CD4-positive, alpha-beta memory T cell (primary cell): ENCODE measurements at regions not wholly inside any gene's neighbourhood (a gene's known extent, or its start where the extent isn't known, plus 50 kb on each side); places are given as distances from the start of the nearest gene placed in this dataset.

Experiments used
- CTCF ChIA-PET: fragments of 350-600 bp; sonication (Branson Sonifier 250); formaldehyde crosslinking; loops from one replicate; lab custom pipeline; 2021; ENCODE audit warnings: inconsistent platforms; ENCODE audit not compliant: partially characterized antibody; lab: Charles Lee
- POLR2A ChIA-PET: fragments of 350-600 bp; sonication (Branson Sonifier 250); formaldehyde crosslinking; loops from one replicate; lab custom pipeline; 2021; ENCODE audit not compliant: partially characterized antibody; lab: Charles Lee
- DNase-seq, 5 donors: peaks; one replicate each; pipeline versions ENCODE4 v3.0.0 to v3.0.0-alpha.2; 2020 to 2022; ENCODE audit warnings: mixed read lengths in 1 of 5
- H3K27ac ChIP-seq: one replicate; pipeline ENCODE4 v1.7.0; 2013; ENCODE audit warnings: low read depth, low read length
- H3K27me3 ChIP-seq: 2 replicates; pipeline ENCODE4 v1.7.0; 2013; ENCODE audit warnings: mild to moderate bottlenecking, low read length, moderate library complexity; ENCODE audit not compliant: insufficient read depth
- H3K36me3 ChIP-seq: 2 replicates; pipeline ENCODE4 v1.7.0; 2013; ENCODE audit warnings: mild to moderate bottlenecking, low read length, moderate library complexity; ENCODE audit not compliant: insufficient read depth
- H3K4me1 ChIP-seq: 2 replicates; pipeline ENCODE4 v1.7.0; 2013; ENCODE audit warnings: mild to moderate bottlenecking, low read length, moderate library complexity; ENCODE audit not compliant: insufficient read depth
- H3K4me3 ChIP-seq, 2 donors: one replicate each; pipeline ENCODE4 v1.7.0; 2013; ENCODE audit warnings: low read length in 2 of 2, mild to moderate bottlenecking in 1 of 2
- H3K9me3 ChIP-seq, 2 donors: one replicate each; pipeline ENCODE4 v1.7.0; 2013; ENCODE audit warnings: low read length in 2 of 2, control low read depth in 1 of 2; ENCODE audit not compliant: control insufficient read depth in 1 of 2
- H3K27ac Mint-ChIP-seq, 7 donors: one replicate each; pipeline ENCODE4 v1.8.0; 2020 to 2021; ENCODE audit warnings: mixed read lengths in 7 of 7, mild to moderate bottlenecking in 6 of 7, inconsistent platforms in 3 of 7, moderate library complexity in 3 of 7
- H3K27me3 Mint-ChIP-seq, 2 donors: one replicate each; pipeline ENCODE4 v1.8.0; 2020 to 2021; ENCODE audit warnings: mixed read lengths in 2 of 2
- H3K36me3 Mint-ChIP-seq, 2 donors: one replicate each; pipeline ENCODE4 v1.8.0; 2020 to 2021; ENCODE audit warnings: mixed read lengths in 2 of 2, inconsistent platforms in 1 of 2, mild to moderate bottlenecking in 1 of 2
- H3K4me1 Mint-ChIP-seq, 4 donors: one replicate each; pipeline ENCODE4 v1.8.0; 2020 to 2021; ENCODE audit warnings: mixed read lengths in 4 of 4, mild to moderate bottlenecking in 1 of 4
- H3K4me3 Mint-ChIP-seq, 8 donors: one replicate each; pipeline ENCODE4 v1.8.0; 2020 to 2021; ENCODE audit warnings: mixed read lengths in 8 of 8, mild to moderate bottlenecking in 7 of 8, moderate library complexity in 6 of 8, inconsistent platforms in 3 of 8
- H3K9me3 Mint-ChIP-seq, 8 donors: one replicate each; pipeline ENCODE4 v1.8.0; 2020 to 2021; ENCODE audit warnings: mixed read lengths in 8 of 8, mild to moderate bottlenecking in 5 of 8, inconsistent platforms in 3 of 8, moderate library complexity in 1 of 8
- intact Hi-C: fragments of 100-400 bp; cut with micrococcal nuclease; formaldehyde crosslinking; loops from one replicate; pipeline ENCODE4 v1.15.1; 2023

DNA sequence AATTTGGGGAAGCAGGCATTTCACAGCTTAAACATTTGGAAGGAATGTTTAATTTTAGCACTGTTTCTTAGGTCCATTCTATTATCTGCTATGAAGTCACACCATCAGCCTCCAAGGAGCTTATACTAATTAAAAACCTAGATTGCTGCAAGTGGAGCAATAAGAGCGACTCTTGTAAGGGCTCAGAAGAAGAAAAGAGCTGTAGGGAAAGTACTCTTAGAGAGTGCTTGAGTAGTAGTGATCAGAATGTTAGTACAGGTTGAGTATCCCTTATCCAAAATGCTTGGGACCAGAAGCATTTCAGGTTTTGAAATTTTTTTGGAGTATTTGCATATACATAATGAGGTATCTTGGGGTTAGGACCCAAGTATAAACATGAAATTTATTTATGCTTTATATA, 285.3 kb downstream of the UBE3D start:
- no peak overlapping the region for H3K27ac ChIP-seq
- Mint-ChIP-seq H3K27me3 (peaks cover 0 to 6% of the 10 kb centered on the region in 2 donors), H3K36me3 (no peaks in the 10 kb centered on the region), H3K9me3 (no peaks in the 10 kb centered on the region), H3K27ac (no peak overlapping the region), H3K4me3 (no peak overlapping the region), H3K4me1 (no peaks in the 10 kb centered on the region)
- H3K4me3 ChIP-seq, result no peak overlapping the region
- H3K4me1 ChIP-seq, result no peaks in the 10 kb centered on the region
- intact Hi-C loops, result no loop called here
- no peaks in the 10 kb centered on the region for H3K36me3 ChIP-seq
- H3K27me3 ChIP-seq, result no peaks in the 10 kb centered on the region
- no peak for DNase-seq
- no peaks in the 10 kb centered on the region for H3K9me3 ChIP-seq
- ChIA-PET CTCF (no interaction called here), POLR2A (no interaction called here)

DNA sequence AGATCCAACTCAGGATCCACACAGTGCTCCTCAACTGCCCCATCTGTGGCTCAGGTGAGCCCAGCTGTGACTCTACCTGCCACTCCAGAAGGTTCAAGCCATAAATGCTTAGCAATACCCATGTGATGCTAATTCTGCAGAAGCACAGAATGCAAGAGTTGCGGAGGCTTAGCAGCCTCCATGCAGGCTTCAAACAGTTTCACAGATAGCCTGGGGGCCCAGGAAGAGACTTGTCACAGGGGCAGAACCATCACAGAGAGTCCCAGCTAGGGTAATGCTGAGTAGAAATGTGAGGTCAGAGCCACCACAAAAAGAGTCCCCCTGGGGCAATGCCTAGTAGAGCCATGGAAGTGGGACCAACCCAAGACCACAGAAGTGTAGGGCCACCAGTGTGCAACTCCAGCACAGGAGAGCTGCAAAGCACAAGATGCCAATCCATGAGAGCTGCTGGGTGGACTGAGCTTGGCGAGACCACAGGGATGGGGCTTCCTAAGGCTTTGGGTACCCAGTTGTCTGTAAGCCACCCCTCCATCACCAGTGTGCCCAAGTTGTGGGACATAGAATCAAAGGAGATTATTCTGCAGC, 283.9 kb downstream of the UBE3D start:
- CTCF ChIA-PET, result no interaction called here
- Histone ChIP-seq H3K9me3 (no peaks in the 10 kb centered on the region), H3K4me3 (no peak overlapping the region), H3K27ac (no peak overlapping the region), H3K27me3 (no peaks in the 10 kb centered on the region), H3K4me1 (no peaks in the 10 kb centered on the region), H3K36me3 (no peaks in the 10 kb centered on the region)
- no peak for DNase-seq
- H3K9me3 Mint-ChIP-seq, result no peaks in the 10 kb centered on the region
- intact Hi-C loops, result no loop called here
- POLR2A ChIA-PET, result no interaction called here
- peaks cover 0 to 6% of the 10 kb centered on the region in 2 donors for H3K27me3 Mint-ChIP-seq
- H3K36me3 Mint-ChIP-seq, result no peaks in the 10 kb centered on the region
- H3K27ac Mint-ChIP-seq, result no peak overlapping the region
- H3K4me1 Mint-ChIP-seq, result no peaks in the 10 kb centered on the region
- H3K4me3 Mint-ChIP-seq, result no peak overlapping the region

- no peaks in the 10 kb centered on the region for H3K36me3 Mint-ChIP-seq
- Histone ChIP-seq H3K36me3 (no peaks in the 10 kb centered on the region), H3K27me3 (no peaks in the 10 kb centered on the region), H3K4me1 (no peaks in the 10 kb centered on the region), H3K9me3 (no peaks in the 10 kb centered on the region), H3K4me3 (no peak overlapping the region), H3K27ac (no peak overlapping the region)
- DNase-seq, result no peak
- no peaks in the 10 kb centered on the region for H3K4me1 Mint-ChIP-seq
- ChIA-PET POLR2A (no interaction called here), CTCF (no interaction called here)
- H3K27ac Mint-ChIP-seq, result no peak overlapping the region
- H3K27me3 Mint-ChIP-seq, result peaks cover 0 to 7% of the 10 kb centered on the region in 2 donors
- intact Hi-C loops, result no loop called here
- peaks cover 0 to 5% (median 0%) of the 10 kb centered on the region in 8 donors for H3K9me3 Mint-ChIP-seq
- no peak overlapping the region for H3K4me3 Mint-ChIP-seq
Observed at GRCh38 chr6:82783587-82784236, 281.9 kb downstream of the UBE3D start.

DNA sequence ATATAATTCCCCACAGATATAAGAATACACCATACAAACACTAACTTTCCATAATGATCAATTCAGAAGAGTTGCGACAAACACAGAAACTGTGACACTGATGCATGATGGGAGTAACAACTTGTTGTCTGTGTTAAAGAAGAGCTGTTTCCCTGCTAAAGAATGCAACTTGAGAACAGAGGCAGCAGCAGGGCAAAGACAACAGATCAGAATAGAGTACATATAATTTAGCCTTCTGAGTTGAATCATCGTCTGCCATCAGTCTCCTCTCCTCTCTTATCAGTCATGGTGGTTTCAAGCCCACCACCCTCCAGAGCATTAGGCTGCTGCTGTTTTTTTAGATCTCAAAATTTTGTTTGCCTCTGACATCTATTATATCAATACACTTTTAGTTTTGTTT, 280.4 kb downstream of the UBE3D start:
- Histone ChIP-seq H3K36me3 (no peaks in the 10 kb centered on the region), H3K27ac (no peak overlapping the region), H3K27me3 (no peaks in the 10 kb centered on the region), H3K4me1 (no peaks in the 10 kb centered on the region), H3K4me3 (no peak overlapping the region), H3K9me3 (no peaks in the 10 kb centered on the region)
- Mint-ChIP-seq H3K4me3 (no peak overlapping the region), H3K27me3 (peaks cover 0 to 8% of the 10 kb centered on the region in 2 donors), H3K9me3 (peaks cover 0 to 12% (median 3%) of the 10 kb centered on the region in 8 donors), H3K4me1 (no peaks in the 10 kb centered on the region), H3K36me3 (no peaks in the 10 kb centered on the region), H3K27ac (no peak overlapping the region)
- intact Hi-C loops, result no loop called here
- CTCF ChIA-PET, result no interaction called here
- no peak for DNase-seq
- POLR2A ChIA-PET, result no interaction called here

GRCh38 chr6:82786248-82786647, 279.4 kb downstream of the UBE3D start:
- Histone ChIP-seq H3K4me1 (no peaks in the 10 kb centered on the region), H3K4me3 (no peak overlapping the region), H3K27me3 (no peaks in the 10 kb centered on the region), H3K9me3 (no peaks in the 10 kb centered on the region), H3K27ac (no peak overlapping the region), H3K36me3 (no peaks in the 10 kb centered on the region)
- CTCF ChIA-PET, result no interaction called here
- Mint-ChIP-seq H3K4me1 (no peaks in the 10 kb centered on the region), H3K36me3 (no peaks in the 10 kb centered on the region), H3K9me3 (peaks cover 0 to 16% (median 6%) of the 10 kb centered on the region in 8 donors), H3K4me3 (no peak overlapping the region), H3K27ac (no peak overlapping the region), H3K27me3 (peaks cover 0 to 8% of the 10 kb centered on the region in 2 donors)
- POLR2A ChIA-PET, result no interaction called here
- DNase-seq, result no peak
- intact Hi-C loops, result no loop called here

DNA sequence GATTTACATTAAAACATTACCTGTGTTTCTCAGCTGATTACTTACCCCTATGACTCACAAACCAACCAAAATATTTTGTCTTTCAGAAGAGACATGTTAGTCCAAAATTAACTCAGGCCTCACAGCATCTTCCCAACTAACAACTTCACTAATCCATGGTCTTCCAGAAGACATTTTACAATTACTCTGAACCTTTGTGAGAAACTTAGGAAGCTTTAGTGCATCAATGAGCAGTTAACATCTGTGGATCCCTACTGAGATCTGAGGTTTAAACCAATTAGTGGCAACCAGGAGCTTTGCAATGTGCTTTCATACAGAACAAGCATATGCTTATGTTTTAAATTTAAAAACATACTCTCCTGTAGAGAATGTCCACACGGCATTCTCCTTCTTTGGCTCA, 269.7 kb downstream of the UBE3D start:
- Mint-ChIP-seq H3K27ac (no peak overlapping the region), H3K9me3 (peaks cover 2 to 12% (median 7%) of the 10 kb centered on the region in 8 donors), H3K4me1 (no peaks in the 10 kb centered on the region), H3K36me3 (no peaks in the 10 kb centered on the region), H3K4me3 (no peak overlapping the region), H3K27me3 (no peaks in the 10 kb centered on the region)
- Histone ChIP-seq H3K27ac (no peak overlapping the region), H3K36me3 (no peaks in the 10 kb centered on the region), H3K9me3 (no peaks in the 10 kb centered on the region), H3K27me3 (no peaks in the 10 kb centered on the region), H3K4me3 (no peak overlapping the region), H3K4me1 (no peaks in the 10 kb centered on the region)
- intact Hi-C loops, result no loop called here
- DNase-seq, result no peak
- ChIA-PET CTCF (no interaction called here), POLR2A (no interaction called here)

DNA sequence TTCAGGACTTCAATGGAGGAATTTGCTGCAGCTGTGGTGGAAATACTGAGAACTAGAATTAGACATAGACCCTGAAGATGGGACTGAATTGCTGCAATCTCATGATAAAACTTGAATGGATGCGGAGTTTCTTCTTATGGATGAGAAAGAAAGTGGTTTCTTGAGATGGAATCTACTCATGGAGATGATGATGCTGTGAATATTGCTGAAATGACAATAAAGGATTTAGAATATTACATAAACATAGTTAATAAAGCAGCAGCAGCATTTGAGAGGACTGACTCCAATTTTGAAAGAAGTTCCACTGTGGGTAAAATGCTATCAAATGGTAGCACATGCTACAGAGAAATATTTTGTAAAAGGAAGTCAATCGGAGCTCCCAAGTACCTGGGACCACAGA, 264.6 kb downstream of the UBE3D start:
- ChIA-PET CTCF (no interaction called here), POLR2A (no interaction called here)
- H3K4me1 Mint-ChIP-seq, result no peaks in the 10 kb centered on the region
- Histone ChIP-seq H3K4me1 (no peaks in the 10 kb centered on the region), H3K9me3 (no peaks in the 10 kb centered on the region), H3K27ac (no peak overlapping the region), H3K27me3 (no peaks in the 10 kb centered on the region), H3K4me3 (no peak overlapping the region), H3K36me3 (no peaks in the 10 kb centered on the region)
- DNase-seq, result no peak
- no peaks in the 10 kb centered on the region for H3K27me3 Mint-ChIP-seq
- H3K9me3 Mint-ChIP-seq, result peaks cover 4 to 21% (median 15%) of the 10 kb centered on the region in 8 donors
- H3K4me3 Mint-ChIP-seq, result no peak overlapping the region
- intact Hi-C loops, result no loop called here
- H3K27ac Mint-ChIP-seq, result no peak overlapping the region
- no peaks in the 10 kb centered on the region for H3K36me3 Mint-ChIP-seq
